Lower lobe of right lung (tissue), 2 donors: ENCODE measurements at regions not wholly inside any gene's neighbourhood (a gene's known extent, or its start where the extent isn't known, plus 50 kb on each side); places are given as distances from the start of the nearest gene placed in this dataset.
A peak's percentile ranks its signal among the peaks of the same experiment; 100 is the strongest.

ENCODE experiments used
- ATAC-seq, 2 donors: fragments of 200-7000 bp; cut with Tn5 transposase; one replicate each; pipeline ENCODE4 v1.9.1; 2020 to 2022; ENCODE audit warnings: mild to moderate bottlenecking in 2 of 2, moderate library complexity in 2 of 2
- DNase-seq: peaks from one replicate; pipeline ENCODE4 v3.0.0-alpha.2; 2020
- H3K27ac ChIP-seq: fragments of 200-600 bp; one replicate; pipeline ENCODE4 v1.8.0; 2022
- H3K27me3 ChIP-seq: fragments of 200-600 bp; one replicate; pipeline ENCODE4 v1.8.0; 2022; ENCODE audit warnings: low read depth
- H3K36me3 ChIP-seq: fragments of 200-600 bp; one replicate; pipeline ENCODE4 v1.8.0; 2022; ENCODE audit warnings: mild to moderate bottlenecking
- H3K4me1 ChIP-seq: fragments of 200-600 bp; one replicate; pipeline ENCODE4 v1.8.0; 2022
- H3K4me3 ChIP-seq: fragments of 200-600 bp; one replicate; pipeline ENCODE4 v1.8.0; 2022; ENCODE audit warnings: mild to moderate bottlenecking
- H3K9me3 ChIP-seq: fragments of 200-600 bp; one replicate; pipeline ENCODE4 v1.8.0; 2022
- intact Hi-C: fragments of 100-400 bp; cut with DNase I; formaldehyde crosslinking; loops from one replicate; pipeline ENCODE4 v1.11.0; 2022
- TF ChIP-seq, protein P1 (sequence below): fragments of 200-600 bp; IDR thresholded peaks from one replicate; pipeline ENCODE4 v1.8.0; 2022; ENCODE audit warnings: antibody characterized with exemption, mild to moderate bottlenecking
- donor health status: DM: no; HTN: yes; CAD: no; lungs with severe emphysema.

DNA sequence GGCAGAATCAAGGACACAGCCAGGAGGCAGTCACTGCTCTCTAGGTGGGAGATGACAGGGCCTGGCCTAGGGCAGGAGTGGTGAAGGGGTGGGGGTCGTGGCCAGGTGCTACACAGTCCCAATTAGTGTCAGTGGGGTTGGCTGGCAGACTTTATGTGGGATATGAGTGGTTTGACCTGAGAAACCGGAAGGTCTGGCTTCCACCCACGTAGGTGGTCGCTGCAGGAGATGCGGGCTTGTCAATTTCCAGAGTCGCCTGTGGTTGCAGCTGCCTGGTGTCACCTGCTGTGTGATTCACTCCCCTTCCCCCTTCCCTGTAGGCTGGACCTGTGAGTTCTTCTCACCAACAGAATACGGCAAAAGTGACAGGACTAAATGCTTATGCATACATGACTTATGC, 124.3 kb downstream of the KLF6 start:
- Histone ChIP-seq H3K9me3 (no peaks in the 10 kb centered on the region), H3K27me3 (no peaks in the 10 kb centered on the region), H3K36me3 (no peaks in the 10 kb centered on the region), H3K4me1 (no peaks in the 10 kb centered on the region), H3K27ac (no peak overlapping the region), H3K4me3 (no peak overlapping the region)
- TF ChIP-seq, protein P1, sequence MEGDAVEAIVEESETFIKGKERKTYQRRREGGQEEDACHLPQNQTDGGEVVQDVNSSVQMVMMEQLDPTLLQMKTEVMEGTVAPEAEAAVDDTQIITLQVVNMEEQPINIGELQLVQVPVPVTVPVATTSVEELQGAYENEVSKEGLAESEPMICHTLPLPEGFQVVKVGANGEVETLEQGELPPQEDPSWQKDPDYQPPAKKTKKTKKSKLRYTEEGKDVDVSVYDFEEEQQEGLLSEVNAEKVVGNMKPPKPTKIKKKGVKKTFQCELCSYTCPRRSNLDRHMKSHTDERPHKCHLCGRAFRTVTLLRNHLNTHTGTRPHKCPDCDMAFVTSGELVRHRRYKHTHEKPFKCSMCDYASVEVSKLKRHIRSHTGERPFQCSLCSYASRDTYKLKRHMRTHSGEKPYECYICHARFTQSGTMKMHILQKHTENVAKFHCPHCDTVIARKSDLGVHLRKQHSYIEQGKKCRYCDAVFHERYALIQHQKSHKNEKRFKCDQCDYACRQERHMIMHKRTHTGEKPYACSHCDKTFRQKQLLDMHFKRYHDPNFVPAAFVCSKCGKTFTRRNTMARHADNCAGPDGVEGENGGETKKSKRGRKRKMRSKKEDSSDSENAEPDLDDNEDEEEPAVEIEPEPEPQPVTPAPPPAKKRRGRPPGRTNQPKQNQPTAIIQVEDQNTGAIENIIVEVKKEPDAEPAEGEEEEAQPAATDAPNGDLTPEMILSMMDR, result no peak
- ATAC-seq (no peak), DNase-seq (no peak)
- intact Hi-C loops, result no loop called here

DNA sequence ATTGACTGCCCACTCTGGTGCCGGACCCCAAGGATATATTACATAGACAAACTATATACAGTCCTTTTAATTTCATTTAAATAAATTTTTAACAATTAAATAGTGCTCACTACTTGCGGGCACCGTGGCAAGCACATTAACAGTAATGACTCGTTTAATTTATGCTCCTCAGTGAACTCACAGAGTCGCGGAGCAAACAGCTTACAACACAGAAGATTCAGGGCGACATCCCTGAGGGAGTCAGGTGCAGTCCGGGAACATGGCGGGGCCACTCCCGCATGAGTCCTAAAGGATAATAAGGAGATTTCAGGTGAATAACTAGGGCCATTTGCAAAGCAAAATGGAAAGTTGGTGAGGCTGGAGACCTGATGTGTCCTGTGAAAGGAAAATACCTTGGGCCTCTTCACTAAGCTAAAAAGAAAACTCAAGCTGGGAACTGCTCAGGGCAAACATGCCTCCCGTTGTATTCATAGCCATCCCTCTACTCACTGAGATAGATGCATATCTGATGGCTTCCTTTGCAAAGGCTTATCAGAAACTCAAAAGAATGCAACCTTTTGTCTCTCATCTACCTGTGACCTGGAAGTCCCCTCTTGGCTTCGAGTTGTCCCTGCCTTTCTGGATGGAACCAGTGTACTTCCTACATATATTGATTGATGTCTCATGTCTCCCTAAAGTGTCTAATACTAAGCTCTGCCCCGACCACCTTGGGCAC, 125.6 kb downstream of the KLF6 start:
- intact Hi-C loops, result no loop called here
- no peaks in the 10 kb centered on the region for H3K27me3 ChIP-seq
- ATAC-seq, result no peak

DNA sequence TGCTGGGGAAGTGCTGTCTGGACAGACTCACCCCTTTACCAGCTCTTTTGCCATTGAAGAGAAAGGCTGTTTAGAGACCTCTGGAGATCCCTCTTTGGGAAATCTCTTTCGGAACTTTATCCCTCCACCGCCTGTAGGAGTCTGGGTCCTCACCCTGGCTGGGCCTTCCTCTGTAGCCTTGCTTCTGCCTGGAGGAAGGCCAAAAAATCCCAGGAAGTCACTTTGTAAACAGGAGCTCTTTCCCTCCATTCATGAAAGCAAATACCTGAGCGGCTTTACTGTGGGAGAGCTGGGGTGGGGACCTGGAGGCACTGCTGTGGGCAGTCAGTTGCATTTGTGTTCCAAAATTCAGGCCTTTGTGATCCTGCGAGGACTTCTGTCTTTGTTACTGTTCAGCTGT, 126.2 kb downstream of the KLF6 start:
- TF ChIP-seq, protein P1, result no peak
- Histone ChIP-seq H3K9me3 (no peaks in the 10 kb centered on the region), H3K4me3 (no peak overlapping the region), H3K27me3 (no peaks in the 10 kb centered on the region), H3K4me1 (no peaks in the 10 kb centered on the region), H3K27ac (no peak overlapping the region), H3K36me3 (no peaks in the 10 kb centered on the region)
- intact Hi-C loops, result no loop called here
- ATAC-seq (no peak), DNase-seq (no peak)

More for the DNA sequence above, 125.6 kb downstream of the KLF6 start:
- no peak for DNase-seq
- Histone ChIP-seq H3K4me1 (no peaks in the 10 kb centered on the region), H3K36me3 (no peaks in the 10 kb centered on the region), H3K4me3 (no peak overlapping the region), H3K9me3 (no peaks in the 10 kb centered on the region), H3K27ac (no peak overlapping the region)
- TF ChIP-seq, protein P1, result no peak

DNA sequence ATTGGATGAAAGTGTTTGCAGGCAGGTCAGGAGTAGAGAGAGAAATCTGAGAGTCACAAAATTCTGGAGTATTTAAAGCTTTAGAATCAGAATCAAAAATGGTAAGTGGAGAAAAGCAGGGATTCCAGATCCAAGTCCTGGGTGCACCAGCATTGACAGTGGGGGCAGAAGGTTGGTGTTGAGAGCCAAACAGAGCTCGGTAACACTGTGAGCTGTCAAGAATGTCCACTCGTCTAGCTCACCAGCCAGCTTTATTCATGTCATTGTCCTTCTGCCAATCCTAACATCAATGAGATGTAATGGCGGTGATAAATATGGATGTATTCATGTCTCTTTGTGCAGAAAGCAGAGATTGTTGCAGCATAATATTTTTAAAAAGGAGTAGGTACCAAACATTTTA, 128.8 kb downstream of the KLF6 start:
- DNase-seq, result no peak
- TF ChIP-seq, protein P1, result no peak

DNA sequence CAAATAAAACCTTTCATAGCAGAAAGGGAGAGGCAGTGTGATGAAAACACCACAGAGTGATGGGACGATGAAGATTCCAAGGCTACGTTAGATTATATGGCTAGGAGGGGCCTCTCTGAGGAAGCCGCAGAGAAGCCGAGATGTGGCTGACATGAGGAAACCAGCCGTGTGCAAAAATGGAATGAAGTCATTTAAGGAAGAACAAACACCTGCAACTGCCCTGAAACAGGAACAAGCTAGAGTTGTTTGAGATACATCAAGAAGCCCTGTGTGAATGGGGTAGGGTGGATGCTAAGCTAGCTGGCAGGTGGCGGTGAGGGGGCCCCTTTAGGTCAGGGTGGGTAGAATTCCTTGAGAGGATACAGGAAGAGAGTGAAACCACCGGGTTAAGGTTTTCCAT, 129.5 kb downstream of the KLF6 start:
- no peak for DNase-seq
- peak in 1 of 2 donors; percentile 57 for ATAC-seq
- TF ChIP-seq, protein P1, result no peak
- Histone ChIP-seq H3K9me3 (no peaks in the 10 kb centered on the region), H3K4me1 (no peaks in the 10 kb centered on the region), H3K27ac (no peak overlapping the region), H3K36me3 (no peaks in the 10 kb centered on the region), H3K4me3 (no peak overlapping the region), H3K27me3 (no peaks in the 10 kb centered on the region)
- intact Hi-C loops, result no loop called here

More for the DNA sequence above, 128.8 kb downstream of the KLF6 start:
- no peaks in the 10 kb centered on the region for H3K4me1 ChIP-seq
- H3K4me3 ChIP-seq, result no peak overlapping the region
- H3K9me3 ChIP-seq, result no peaks in the 10 kb centered on the region
- no peaks in the 10 kb centered on the region for H3K36me3 ChIP-seq
- no peak for ATAC-seq
- H3K27ac ChIP-seq, result no peak overlapping the region
- no peaks in the 10 kb centered on the region for H3K27me3 ChIP-seq
- intact Hi-C loops, result no loop called here
